Fibroblast of skin of left biceps (primary cell): ENCODE measurements at regions not wholly inside any gene's neighbourhood (a gene's known extent, or its start where the extent isn't known, plus 50 kb on each side); places are given as distances from the start of the nearest gene placed in this dataset.
"Not testable (repeated sequence)": the region's sequence is repeated elsewhere in the genome, so short reads cannot be mapped to it uniquely, and the experiment has no call there.

Experiments
- DNase-seq, 2 experiments: peaks; one replicate each; pipeline ENCODE4 v3.0.0-alpha.2; 2013; ENCODE audit warnings: low read depth in 2 of 2

GRCh38 chr2:215832791-215833190 lies 180.6 kb downstream of the MREG start:
- DNase-seq = no peak

- DNase-seq = no peak
These were observed 181.9 kb downstream of the MREG start for GRCh38 chr2:215831296-215831913.

- no peak for DNase-seq
These were observed 183.0 kb downstream of the MREG start for GRCh38 chr2:215830304-215830703.

GRCh38 chr2:215829261-215829660 lies 184.1 kb downstream of the MREG start:
- no peak for DNase-seq

GRCh38 chr2:215828528-215829184 lies 184.7 kb downstream of the MREG start:
- no peak for DNase-seq

- no peak for DNase-seq
These were observed 186.4 kb downstream of the MREG start for GRCh38 chr2:215826838-215827441.

- no peak for DNase-seq
These were observed 187.0 kb downstream of the MREG start for GRCh38 chr2:215826376-215826775.

- peak; percentile 83 to 89 for DNase-seq
These were observed 187.6 kb downstream of the MREG start for GRCh38 chr2:215825707-215826106.

GRCh38 chr2:215821298-215821697 lies 192.1 kb downstream of the MREG start:
- DNase-seq = not testable (repeated sequence)

GRCh38 chr2:215819713-215820112 lies 193.6 kb downstream of the MREG start:
- not testable (repeated sequence) for DNase-seq

- no peak for DNase-seq
These were observed 196.3 kb downstream of the MREG start for GRCh38 chr2:215817046-215817445.

- no peak for DNase-seq
These were observed 196.9 kb downstream of the MREG start for GRCh38 chr2:215816424-215816823.

- DNase-seq = no peak
These were observed 197.4 kb downstream of the MREG start for GRCh38 chr2:215815960-215816359.

GRCh38 chr2:215812966-215813365 lies 200.4 kb downstream of the MREG start:
- DNase-seq = peak; percentile 53

GRCh38 chr2:215811409-215812345 lies 201.7 kb downstream of the MREG start:
- DNase-seq = no peak

- DNase-seq = no peak
These were observed 202.3 kb downstream of the MREG start for GRCh38 chr2:215811003-215811402.

GRCh38 chr2:215808996-215809395 lies 204.4 kb downstream of the MREG start:
- DNase-seq = no peak

GRCh38 chr2:215808194-215808593 lies 205.2 kb downstream of the MREG start:
- no peak for DNase-seq

- DNase-seq = no peak
These were observed 207.9 kb downstream of the MREG start for GRCh38 chr2:215805493-215805892.

- DNase-seq = no peak
These were observed 210.2 kb downstream of the MREG start for GRCh38 chr2:215803150-215803549.

GRCh38 chr2:215799194-215799593 lies 214.2 kb downstream of the MREG start:
- no peak for DNase-seq

GRCh38 chr2:215797676-215798075 lies 215.7 kb downstream of the MREG start:
- DNase-seq = peak; percentile 44 to 61
